Keratinocyte (primary cell): ENCODE measurements at regions not wholly inside any gene's neighbourhood (a gene's known extent, or its start where the extent isn't known, plus 50 kb on each side); places are given as distances from the start of the nearest gene placed in this dataset.

Source experiments
- DNase-seq: peaks from one replicate; pipeline ENCODE4 v3.0.0-alpha.2; 2011; ENCODE audit warnings: low read depth, missing footprints, low spot score
- FAIRE-seq: peaks from 2 replicates; lab custom pipeline; 2011; peaks lifted over from hg19 to GRCh38; lab: Jason Lieb, UNC
- H2AFZ ChIP-seq: 2 replicates; pipeline ENCODE4 v1.6.0; 2012; ENCODE audit warnings: low read length, control low read depth, inconsistent platforms; ENCODE audit not compliant: control insufficient read depth
- H3K27ac ChIP-seq: 2 replicates; pipeline ENCODE4 v1.5.1; 2011; ENCODE audit warnings: low read length; ENCODE audit not compliant: control insufficient read depth, insufficient read depth
- H3K27me3 ChIP-seq: 3 replicates; pipeline ENCODE4 v1.6.0; 2011; ENCODE audit warnings: low read length; ENCODE audit not compliant: control insufficient read depth, insufficient read depth; ENCODE audit errors: extremely low read depth
- H3K36me3 ChIP-seq, 2 experiments: 2 replicates in 1 of 2; 3 replicates in 1 of 2; pipeline ENCODE4 v1.5.1; 2011; ENCODE audit warnings: low read length in 2 of 2, mild to moderate bottlenecking in 1 of 2; ENCODE audit not compliant: control insufficient read depth in 2 of 2, insufficient read depth in 2 of 2; ENCODE audit errors: extremely low read depth in 1 of 2
- H3K4me1 ChIP-seq: 3 replicates; pipeline ENCODE4 v1.5.1; 2011; ENCODE audit warnings: low read length; ENCODE audit not compliant: control insufficient read depth, insufficient read depth; ENCODE audit errors: extremely low read depth
- H3K4me2 ChIP-seq: 3 replicates; pipeline ENCODE4 v1.6.0; 2011; ENCODE audit warnings: low read depth, low read length; ENCODE audit not compliant: control insufficient read depth, insufficient read depth; ENCODE audit errors: extremely low read depth
- H3K4me3 ChIP-seq, 3 experiments: fragments of 200-600 bp in 1 of 3; sonication (generic) in 1 of 3; 2 replicates in 2 of 3; 3 replicates in 1 of 3; pipeline ENCODE4 v1.5.1; 2011 to 2016; ENCODE audit warnings: low read length in 3 of 3, mild to moderate bottlenecking in 3 of 3, control low read depth in 2 of 3, inconsistent platforms in 1 of 3, low read depth in 1 of 3, mixed read lengths in 1 of 3, mixed run types in 1 of 3, moderate library complexity in 1 of 3; ENCODE audit not compliant: control insufficient read depth in 2 of 3, insufficient read depth in 2 of 3; ENCODE audit errors: extremely low read depth in 1 of 3
- H3K79me2 ChIP-seq: 2 replicates; pipeline ENCODE4 v1.6.0; 2012; ENCODE audit warnings: low read length; ENCODE audit not compliant: control insufficient read depth, insufficient read depth
- H3K9ac ChIP-seq: 3 replicates; pipeline ENCODE4 v1.6.0; 2011; ENCODE audit warnings: low read length; ENCODE audit not compliant: control insufficient read depth, insufficient read depth; ENCODE audit errors: extremely low read depth
- H3K9me1 ChIP-seq: 3 replicates; pipeline ENCODE4 v1.6.0; 2011; ENCODE audit warnings: low read length; ENCODE audit not compliant: control insufficient read depth, insufficient read depth; ENCODE audit errors: extremely low read depth
- H3K9me3 ChIP-seq: 2 replicates; pipeline ENCODE4 v1.5.1; 2012; ENCODE audit warnings: low read depth, low read length; ENCODE audit not compliant: control insufficient read depth
- H4K20me1 ChIP-seq: 3 replicates; pipeline ENCODE4 v1.6.0; 2011; ENCODE audit warnings: low read length; ENCODE audit not compliant: control insufficient read depth, insufficient read depth; ENCODE audit errors: extremely low read depth
- EZH2 ChIP-seq: IDR thresholded peaks from one replicate; pipeline ENCODE4 v1.6.1; 2012; ENCODE audit warnings: inconsistent platforms, mild to moderate bottlenecking, low read length, moderate library complexity
- dilution Hi-C: fragments of 300-500 bp; cut with MboI; formaldehyde crosslinking; loops from one replicate; pipeline ENCODE4 v1.7.0; 2020; ENCODE audit warnings: low sequenced_read_pairs; ENCODE audit not compliant: extremely low pct_ligation_motif_present
- TF ChIP-seq, protein P1 (sequence below), 3 experiments: IDR thresholded peaks in 1 of 3; conservative IDR thresholded peaks in 1 of 3; optimal IDR thresholded peaks in 1 of 3; 2 replicates in 2 of 3; 3 replicates in 1 of 3; pipeline versions ENCODE3 to v1.5.1; 2011; ENCODE audit warnings: low read length in 3 of 3, mild to moderate bottlenecking in 3 of 3, moderate library complexity in 2 of 3, control low read depth in 1 of 3, inconsistent platforms in 1 of 3; ENCODE audit not compliant: insufficient read depth in 2 of 3; ENCODE audit errors: extremely low read depth in 1 of 3

DNA sequence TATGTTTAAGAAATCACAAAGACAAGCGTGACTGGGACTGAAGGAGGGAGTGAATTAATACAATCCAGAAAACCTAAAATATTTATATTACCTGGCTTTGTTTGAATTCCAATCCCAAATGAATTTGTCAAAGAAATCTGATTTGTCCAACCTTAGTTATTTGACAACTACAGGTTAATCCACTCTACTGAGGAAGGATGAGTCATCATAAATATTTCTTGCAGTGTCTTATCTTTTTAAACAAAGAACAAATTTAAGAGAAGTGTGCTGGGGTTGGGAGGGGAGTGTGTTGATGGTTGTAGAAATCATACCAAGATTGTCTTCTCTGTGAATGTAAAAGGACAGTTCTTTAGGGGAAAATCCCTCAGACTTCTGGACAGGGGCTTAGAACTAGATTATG is 1106.3 kb upstream of the SLC39A10 start:
- dilution Hi-C loops = no loop called here
- H3K36me3 ChIP-seq = no peaks in the 10 kb centered on the region
- H3K4me3 ChIP-seq = no peak overlapping the region
- no peaks in the 10 kb centered on the region for H3K79me2 ChIP-seq
- H3K9me1 ChIP-seq = no peaks in the 10 kb centered on the region
- FAIRE-seq = no peak
- TF ChIP-seq, protein P1, sequence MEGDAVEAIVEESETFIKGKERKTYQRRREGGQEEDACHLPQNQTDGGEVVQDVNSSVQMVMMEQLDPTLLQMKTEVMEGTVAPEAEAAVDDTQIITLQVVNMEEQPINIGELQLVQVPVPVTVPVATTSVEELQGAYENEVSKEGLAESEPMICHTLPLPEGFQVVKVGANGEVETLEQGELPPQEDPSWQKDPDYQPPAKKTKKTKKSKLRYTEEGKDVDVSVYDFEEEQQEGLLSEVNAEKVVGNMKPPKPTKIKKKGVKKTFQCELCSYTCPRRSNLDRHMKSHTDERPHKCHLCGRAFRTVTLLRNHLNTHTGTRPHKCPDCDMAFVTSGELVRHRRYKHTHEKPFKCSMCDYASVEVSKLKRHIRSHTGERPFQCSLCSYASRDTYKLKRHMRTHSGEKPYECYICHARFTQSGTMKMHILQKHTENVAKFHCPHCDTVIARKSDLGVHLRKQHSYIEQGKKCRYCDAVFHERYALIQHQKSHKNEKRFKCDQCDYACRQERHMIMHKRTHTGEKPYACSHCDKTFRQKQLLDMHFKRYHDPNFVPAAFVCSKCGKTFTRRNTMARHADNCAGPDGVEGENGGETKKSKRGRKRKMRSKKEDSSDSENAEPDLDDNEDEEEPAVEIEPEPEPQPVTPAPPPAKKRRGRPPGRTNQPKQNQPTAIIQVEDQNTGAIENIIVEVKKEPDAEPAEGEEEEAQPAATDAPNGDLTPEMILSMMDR (optimal IDR thresholded peaks at IDR 0.05 in 1 of 3, IDR thresholded peaks at IDR 0.05 in 1 of 3, conservative IDR thresholded peaks at IDR 0.05 in 1 of 3; ENCODE audit: extremely low read depth in 1 of 3, insufficient read depth in 2 of 3, low read length in 3 of 3) = no peak
- DNase-seq = no peak
- no peak overlapping the region for H3K27ac ChIP-seq
- H3K4me1 ChIP-seq = no peaks in the 10 kb centered on the region
- H3K4me2 ChIP-seq = no peak overlapping the region
- no peaks in the 10 kb centered on the region for H4K20me1 ChIP-seq
- H3K9ac ChIP-seq = no peak overlapping the region
- H2AFZ ChIP-seq = no peak overlapping the region
- H3K27me3 ChIP-seq = no peaks in the 10 kb centered on the region
- no peaks in the 10 kb centered on the region for H3K9me3 ChIP-seq

DNA sequence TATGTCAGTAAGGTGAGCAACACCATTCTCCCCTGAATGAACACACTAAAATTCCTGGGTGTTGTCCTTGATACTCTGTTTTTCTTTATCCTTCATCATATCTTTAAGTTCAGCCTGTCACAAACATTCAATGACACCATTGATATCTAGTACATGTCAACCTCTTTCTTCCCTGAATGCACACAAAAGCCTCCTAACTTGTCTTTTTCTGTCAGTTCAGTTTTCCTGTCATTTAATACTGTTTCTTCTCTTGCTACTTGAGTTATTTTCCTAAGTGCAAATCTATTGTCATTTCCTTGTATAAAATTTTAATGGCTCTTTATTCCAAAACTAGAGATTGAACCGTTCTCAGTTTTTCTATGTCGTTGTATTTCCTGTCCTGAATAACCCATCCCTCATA is 1107.6 kb upstream of the SLC39A10 start:
- Histone ChIP-seq H2AFZ (no peak overlapping the region), H3K27me3 (no peaks in the 10 kb centered on the region), H3K9me3 (no peaks in the 10 kb centered on the region), H3K9me1 (no peaks in the 10 kb centered on the region), H3K4me3 (no peak overlapping the region), H3K4me2 (no peak overlapping the region), H3K4me1 (no peaks in the 10 kb centered on the region), H4K20me1 (no peaks in the 10 kb centered on the region), H3K79me2 (no peaks in the 10 kb centered on the region), H3K36me3 (no peaks in the 10 kb centered on the region), H3K9ac (no peak overlapping the region), H3K27ac (no peak overlapping the region)
- DNase-seq (no peak), FAIRE-seq (no peak)
- dilution Hi-C loops = no loop called here
- TF ChIP-seq EZH2 = no peak
- TF ChIP-seq, protein P1 (optimal IDR thresholded peaks at IDR 0.05 in 1 of 3, IDR thresholded peaks at IDR 0.05 in 1 of 3, conservative IDR thresholded peaks at IDR 0.05 in 1 of 3; ENCODE audit: extremely low read depth in 1 of 3, insufficient read depth in 2 of 3, low read length in 3 of 3) = no peak
